ENCODE measurements at regions not wholly inside any gene's neighbourhood (a gene's known extent, or its start where the extent isn't known, plus 50 kb on each side); places are given as distances from the start of the nearest gene placed in this dataset.

GRCh38 chr7:67475293-67475692 is 478.7 kb downstream of the TYW1 start:
- no peak for TF ChIP-seq CTCF (IDR thresholded peaks at IDR 0.05; ENCODE audit: insufficient read depth, low read length, missing control alignments)
- ChIA-PET CTCF (no interaction called here), POLR2A (no interaction called here)
- DNase-seq (ENCODE audit: low read depth, low spot score), result no peak
- no peak overlapping the region for H3K4me3 ChIP-seq (ENCODE audit: low read depth, low read length)

- CTCF ChIA-PET, result no interaction called here
- POLR2A ChIA-PET, result no interaction called here
- no peak for TF ChIP-seq CTCF (IDR thresholded peaks at IDR 0.05; ENCODE audit: insufficient read depth, low read length, missing control alignments)
Measured at GRCh38 chr7:67478066-67478465, 481.4 kb downstream of the TYW1 start.

DNA sequence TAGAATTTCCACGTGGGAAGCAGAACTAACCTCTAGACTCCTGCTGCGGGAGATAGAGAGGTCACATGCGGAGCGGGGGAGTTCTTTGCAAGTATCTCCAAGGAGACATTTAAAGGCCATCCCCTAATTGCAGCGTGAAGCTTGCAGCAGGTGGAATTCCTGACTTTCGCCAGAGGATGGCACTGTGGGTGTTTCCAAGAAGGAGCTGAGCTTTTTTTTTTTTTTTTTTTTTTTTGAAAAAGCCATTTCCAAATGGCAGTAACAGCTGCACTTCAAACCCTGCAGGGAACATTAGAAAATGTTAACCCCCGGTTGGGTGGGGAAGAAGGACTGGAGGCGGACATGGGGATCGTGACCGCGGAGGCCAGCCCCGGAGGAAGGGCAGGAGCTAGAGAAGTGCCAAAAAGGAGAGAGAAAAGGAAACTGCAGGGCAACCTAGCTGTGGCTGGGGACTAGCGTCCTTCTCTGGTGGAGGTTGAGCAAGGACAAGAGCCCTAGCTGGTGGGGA is 487.7 kb downstream of the TYW1 start:
- H3K4me3 ChIP-seq (ENCODE audit: low read depth, low read length), result peak overlapping the region; percentile 41
- peak; percentile 9 for DNase-seq (ENCODE audit: low read depth, low spot score)
- ChIA-PET CTCF (interaction anchor here (0.7 to 1.7 kb wide), 6 partner anchors 11 to 693 kb away, joined by 3 to 9 read pairs (median 3); no protein-coding TSS in a partner anchor), POLR2A (no interaction called here)
- peak; percentile 68 for TF ChIP-seq CTCF (IDR thresholded peaks at IDR 0.05; ENCODE audit: insufficient read depth, low read length, missing control alignments)

More at GRCh38 chr7:67478066-67478465, 481.4 kb downstream of the TYW1 start:
- DNase-seq (ENCODE audit: low read depth, low spot score), result no peak
- H3K4me3 ChIP-seq (ENCODE audit: low read depth, low read length), result no peak overlapping the region

DNA sequence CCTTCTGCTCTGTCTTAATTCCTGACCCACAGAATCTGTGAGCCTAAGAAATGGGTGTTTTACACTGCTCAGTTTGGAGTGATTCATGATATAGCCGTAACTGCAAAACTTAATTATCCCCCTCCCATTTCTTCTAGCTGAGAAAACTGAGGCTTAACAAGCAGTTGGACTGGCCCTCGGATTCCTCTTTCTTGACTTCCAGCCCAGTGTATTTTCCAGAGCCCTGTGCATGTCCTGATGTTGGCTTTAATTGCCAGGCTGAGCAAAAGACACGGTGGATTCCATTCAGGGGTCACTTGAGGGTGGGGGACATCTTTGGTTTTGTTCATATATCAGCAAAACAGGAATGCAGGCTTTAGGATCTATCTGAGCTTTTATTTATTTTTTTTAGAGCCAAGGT is 489.8 kb downstream of the TYW1 start:
- POLR2A ChIA-PET, result no interaction called here
- CTCF ChIA-PET, result no interaction called here
- H3K4me3 ChIP-seq (ENCODE audit: low read depth, low read length), result no peak overlapping the region
- no peak for TF ChIP-seq CTCF (IDR thresholded peaks at IDR 0.05; ENCODE audit: insufficient read depth, low read length, missing control alignments)
- no peak for DNase-seq (ENCODE audit: low read depth, low spot score)

DNA sequence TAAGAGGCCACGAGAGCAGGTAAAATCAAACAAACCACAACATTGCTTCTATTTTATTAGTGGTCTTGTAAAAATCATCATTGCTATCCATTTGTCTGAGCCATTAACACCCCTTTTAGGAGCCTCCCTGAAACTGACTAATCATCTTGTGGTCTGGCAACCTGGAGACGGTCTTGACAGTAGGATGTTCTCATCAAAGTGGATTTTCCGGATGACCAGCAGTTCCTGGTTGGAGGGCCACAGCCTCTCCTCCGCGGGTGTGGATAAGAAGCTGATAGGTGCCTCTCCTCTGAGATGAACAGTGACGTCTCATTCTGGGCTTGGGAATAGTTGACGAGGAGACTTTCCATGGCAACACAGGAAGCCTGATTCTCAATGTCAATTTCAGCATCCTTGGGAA is 490.7 kb downstream of the TYW1 start:
- POLR2A ChIA-PET, result no interaction called here
- no peak for DNase-seq (ENCODE audit: low read depth, low spot score)
- TF ChIP-seq CTCF (IDR thresholded peaks at IDR 0.05; ENCODE audit: insufficient read depth, low read length, missing control alignments), result no peak
- CTCF ChIA-PET, result no interaction called here
- H3K4me3 ChIP-seq (ENCODE audit: low read depth, low read length), result no peak overlapping the region

DNA sequence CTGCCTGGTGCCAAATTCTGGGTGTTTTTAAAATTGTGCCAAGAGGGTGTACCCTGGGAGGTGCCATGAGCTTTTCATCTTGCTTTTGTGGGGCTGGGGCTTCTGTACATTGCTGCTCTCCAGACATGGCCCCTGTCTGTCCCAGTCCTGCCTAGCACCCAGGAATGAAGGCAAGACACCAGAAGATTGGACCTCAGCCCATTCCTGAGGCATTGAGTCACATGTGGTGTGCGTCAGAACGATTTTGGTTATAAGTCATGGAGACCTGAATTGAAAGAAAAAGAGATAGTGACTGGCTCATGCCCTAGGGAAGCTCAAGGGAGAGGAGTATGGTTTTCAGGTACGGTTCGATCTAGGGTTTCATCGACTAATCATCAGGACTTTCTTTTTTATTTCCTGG is 493.2 kb downstream of the TYW1 start:
- POLR2A ChIA-PET, result no interaction called here
- no peak for TF ChIP-seq CTCF (IDR thresholded peaks at IDR 0.05; ENCODE audit: insufficient read depth, low read length, missing control alignments)
- H3K4me3 ChIP-seq (ENCODE audit: low read depth, low read length), result no peak overlapping the region
- no peak for DNase-seq (ENCODE audit: low read depth, low spot score)
- CTCF ChIA-PET, result no interaction called here
